ENCODE measurements at regions not wholly inside any gene's neighbourhood (a gene's known extent, or its start where the extent isn't known, plus 50 kb on each side); places are given as distances from the start of the nearest gene placed in this dataset.
"Not testable (repeated sequence)": the region's sequence is repeated elsewhere in the genome, so short reads cannot be mapped to it uniquely, and the experiment has no call there.

- no peak for DNase-seq
Measured at GRCh38 chr16:65825191-65825856, 541.2 kb upstream of the CDH5 start.

GRCh38 chr16:65822148-65822547 is 544.3 kb upstream of the CDH5 start:
- no peak for DNase-seq

GRCh38 chr16:65819136-65819898 is 547.2 kb upstream of the CDH5 start:
- DNase-seq, result no peak

- no peak for DNase-seq
Measured at GRCh38 chr16:65817799-65818198, 548.7 kb upstream of the CDH5 start.

GRCh38 chr16:65817066-65817465 is 549.4 kb upstream of the CDH5 start:
- DNase-seq, result no peak

GRCh38 chr16:65816556-65816955 is 549.9 kb upstream of the CDH5 start:
- DNase-seq, result no peak

- DNase-seq, result no peak
Measured at GRCh38 chr16:65815707-65816106, 550.8 kb upstream of the CDH5 start.

GRCh38 chr16:65813879-65814278 is 552.6 kb upstream of the CDH5 start:
- DNase-seq, result not testable (repeated sequence)

- no peak for DNase-seq
Measured at GRCh38 chr16:65809627-65810026, 556.9 kb upstream of the CDH5 start.

GRCh38 chr16:65808790-65809189 is 557.7 kb upstream of the CDH5 start:
- DNase-seq, result no peak

GRCh38 chr16:65807858-65808257 is 558.6 kb upstream of the CDH5 start:
- DNase-seq, result no peak

- DNase-seq, result not testable (repeated sequence)
Measured at GRCh38 chr16:65805704-65806103, 560.8 kb upstream of the CDH5 start.

- no peak for DNase-seq
Measured at GRCh38 chr16:65796481-65796880, 570.0 kb upstream of the CDH5 start.

- DNase-seq, result no peak
Measured at GRCh38 chr16:65794973-65795372, 571.5 kb upstream of the CDH5 start.

- no peak for DNase-seq
Measured at GRCh38 chr16:65793781-65794180, 572.7 kb upstream of the CDH5 start.

- DNase-seq, result no peak
Measured at GRCh38 chr16:65790768-65791167, 575.7 kb upstream of the CDH5 start.

- DNase-seq, result no peak
Measured at GRCh38 chr16:65789161-65789945, 577.1 kb upstream of the CDH5 start.

GRCh38 chr16:65788434-65789140 is 577.9 kb upstream of the CDH5 start:
- DNase-seq, result no peak

GRCh38 chr16:65787921-65788320 is 578.6 kb upstream of the CDH5 start:
- DNase-seq, result no peak

- no peak for DNase-seq
Measured at GRCh38 chr16:65786916-65787315, 579.6 kb upstream of the CDH5 start.

- DNase-seq, result no peak
Measured at GRCh38 chr16:65783709-65784474, 582.6 kb upstream of the CDH5 start.
